ENCODE measurements at regions not wholly inside any gene's neighbourhood (a gene's known extent, or its start where the extent isn't known, plus 50 kb on each side); places are given as distances from the start of the nearest gene placed in this dataset.

DNA sequence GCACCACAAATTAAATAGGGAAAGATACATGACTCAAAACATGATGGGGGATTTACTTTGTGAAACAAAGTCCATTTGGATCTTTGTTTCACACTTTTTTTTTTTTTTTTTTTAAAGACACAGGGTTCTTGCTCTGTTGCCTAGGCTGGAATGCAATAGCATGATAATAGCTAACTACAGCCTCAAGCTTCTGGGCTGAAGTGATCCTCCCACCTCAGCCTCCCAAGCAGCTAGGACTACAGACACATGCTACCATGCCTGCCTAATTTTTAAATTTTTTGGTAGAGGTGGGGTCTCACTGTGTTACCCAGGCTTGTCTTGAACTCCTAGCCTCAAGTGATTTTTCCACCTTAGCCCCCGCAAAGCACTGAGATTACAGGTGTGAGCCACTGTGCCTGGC, 172.6 kb upstream of the KLF14 start:
- TF ChIP-seq POLR2A (IDR thresholded peaks at IDR 0.05), result no peak
- TF ChIP-seq, protein P1, sequence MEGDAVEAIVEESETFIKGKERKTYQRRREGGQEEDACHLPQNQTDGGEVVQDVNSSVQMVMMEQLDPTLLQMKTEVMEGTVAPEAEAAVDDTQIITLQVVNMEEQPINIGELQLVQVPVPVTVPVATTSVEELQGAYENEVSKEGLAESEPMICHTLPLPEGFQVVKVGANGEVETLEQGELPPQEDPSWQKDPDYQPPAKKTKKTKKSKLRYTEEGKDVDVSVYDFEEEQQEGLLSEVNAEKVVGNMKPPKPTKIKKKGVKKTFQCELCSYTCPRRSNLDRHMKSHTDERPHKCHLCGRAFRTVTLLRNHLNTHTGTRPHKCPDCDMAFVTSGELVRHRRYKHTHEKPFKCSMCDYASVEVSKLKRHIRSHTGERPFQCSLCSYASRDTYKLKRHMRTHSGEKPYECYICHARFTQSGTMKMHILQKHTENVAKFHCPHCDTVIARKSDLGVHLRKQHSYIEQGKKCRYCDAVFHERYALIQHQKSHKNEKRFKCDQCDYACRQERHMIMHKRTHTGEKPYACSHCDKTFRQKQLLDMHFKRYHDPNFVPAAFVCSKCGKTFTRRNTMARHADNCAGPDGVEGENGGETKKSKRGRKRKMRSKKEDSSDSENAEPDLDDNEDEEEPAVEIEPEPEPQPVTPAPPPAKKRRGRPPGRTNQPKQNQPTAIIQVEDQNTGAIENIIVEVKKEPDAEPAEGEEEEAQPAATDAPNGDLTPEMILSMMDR (IDR thresholded peaks at IDR 0.05), result no peak
